GM19351 (cell line): ENCODE measurements at regions not wholly inside any gene's neighbourhood (a gene's known extent, or its start where the extent isn't known, plus 50 kb on each side); places are given as distances from the start of the nearest gene placed in this dataset.

Source experiments
- ATAC-seq: cut with Tn5 transposase; IDR thresholded peaks from one replicate; pipeline ENCODE4 v1.9.1; 2021; ENCODE audit warnings: mild to moderate bottlenecking, moderate library complexity; ENCODE audit not compliant: unreplicated experiment

DNA sequence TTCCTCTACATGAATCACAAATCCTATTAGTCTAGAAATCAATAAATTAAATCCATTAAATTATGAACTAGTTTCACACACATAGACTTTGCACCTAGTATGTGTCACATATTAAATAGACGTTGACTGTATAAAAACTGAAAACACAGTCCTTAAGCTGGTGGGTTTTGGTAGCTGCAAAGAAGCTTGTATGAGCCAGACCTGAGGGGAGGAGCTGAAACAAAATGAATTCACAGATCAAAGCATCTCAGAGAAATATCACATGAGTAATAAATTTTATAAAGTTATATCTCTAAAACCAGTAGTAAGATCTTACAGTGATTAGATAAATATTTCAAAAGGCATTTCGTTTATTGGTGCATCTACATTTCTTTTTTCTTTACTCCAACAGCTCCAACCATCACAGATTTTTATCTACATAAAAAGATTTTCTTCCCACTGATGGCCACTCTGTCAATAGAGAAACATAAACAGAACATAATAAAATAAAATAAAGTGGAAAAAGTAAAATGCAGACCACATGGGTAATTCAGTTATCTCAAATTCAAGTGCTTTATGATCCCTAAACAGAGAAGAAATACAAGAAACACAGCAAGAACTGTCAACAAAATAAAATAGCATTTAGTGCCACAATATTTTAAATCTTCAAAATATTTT, 420.0 kb upstream of the CYRIA start:
- no peak for ATAC-seq

- ATAC-seq = no peak
Measured at GRCh38 chr2:17084877-17085276, 419.2 kb upstream of the CYRIA start.

DNA sequence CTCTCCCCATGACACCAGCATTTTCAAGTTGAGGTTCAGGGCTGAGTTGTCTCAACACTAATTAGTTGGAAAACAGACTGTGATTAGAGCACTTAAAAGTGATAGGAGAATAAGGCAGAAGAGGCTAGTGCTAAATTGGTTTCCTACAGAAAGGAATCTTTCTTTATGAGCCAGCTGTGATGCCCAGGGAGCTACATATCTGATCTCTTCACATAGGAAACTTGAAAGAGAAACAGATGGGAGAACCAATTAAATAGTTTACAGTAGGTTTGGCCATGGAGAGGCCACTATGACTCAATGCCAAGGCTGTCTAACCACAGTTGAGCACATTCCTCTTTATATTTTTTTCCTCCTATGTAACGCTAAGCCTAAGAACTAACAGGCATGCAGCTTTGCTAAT, 418.3 kb upstream of the CYRIA start:
- no peak for ATAC-seq

GRCh38 chr2:17079262-17079661, 413.6 kb upstream of the CYRIA start:
- ATAC-seq = no peak

- ATAC-seq = no peak
Measured at GRCh38 chr2:17076533-17076932, 410.9 kb upstream of the CYRIA start.

DNA sequence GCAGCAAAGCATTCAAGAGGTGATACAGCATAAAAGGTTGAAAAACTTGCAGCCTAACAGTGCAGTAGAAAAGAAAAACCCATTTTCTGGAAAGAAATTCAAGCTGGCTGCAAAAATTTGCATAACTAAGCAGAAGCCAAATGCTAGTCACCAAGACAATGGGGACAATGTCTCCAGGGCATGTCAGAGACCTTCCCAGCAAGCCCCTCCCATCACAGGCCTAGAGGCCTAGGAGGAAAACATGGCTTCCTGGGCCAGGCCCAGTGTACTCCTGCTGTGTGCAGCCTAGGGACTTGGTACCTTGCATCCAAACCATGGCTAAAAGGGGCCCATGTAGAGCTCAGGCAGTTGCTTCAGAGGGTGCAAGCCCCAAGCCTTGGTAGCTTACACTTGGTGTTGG, 405.1 kb upstream of the CYRIA start:
- no peak for ATAC-seq

DNA sequence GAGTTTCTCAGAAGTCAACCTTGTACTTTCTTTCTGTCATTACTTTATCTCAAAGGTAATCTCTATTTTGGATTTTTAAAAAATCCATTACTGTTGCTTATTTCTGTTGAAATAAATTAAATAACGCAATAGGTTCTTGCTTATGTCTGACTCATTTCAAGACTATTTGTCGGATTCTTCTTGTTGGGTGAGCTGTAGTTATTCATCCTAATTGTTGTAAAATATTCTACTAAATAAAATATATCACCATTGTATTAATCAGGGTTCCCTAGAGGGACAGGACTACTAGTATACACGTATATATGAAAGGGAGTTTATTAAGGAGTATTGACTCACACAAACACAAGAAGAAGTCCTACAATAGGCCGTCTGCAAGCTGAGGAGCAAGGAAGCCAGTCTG, 403.9 kb upstream of the CYRIA start:
- no peak for ATAC-seq

DNA sequence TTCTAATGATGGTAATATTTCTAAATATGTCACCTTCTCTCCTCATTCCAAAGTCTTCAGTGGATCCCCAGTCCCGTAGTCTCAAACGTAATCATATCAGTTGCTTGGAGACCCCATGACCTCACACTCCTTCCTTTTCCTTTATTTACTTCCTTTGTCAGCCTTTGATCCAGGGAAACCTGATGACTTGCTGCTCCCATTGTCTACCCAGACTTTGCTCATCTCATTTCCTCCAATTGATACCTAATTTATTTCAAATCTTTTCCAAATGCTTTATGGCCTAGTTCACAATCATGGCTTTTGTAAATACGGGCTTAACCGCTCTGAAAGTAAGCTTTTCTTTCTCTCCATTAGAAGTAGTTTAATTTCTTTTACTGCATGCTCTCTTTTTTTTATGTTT, 402.4 kb upstream of the CYRIA start:
- ATAC-seq = no peak

DNA sequence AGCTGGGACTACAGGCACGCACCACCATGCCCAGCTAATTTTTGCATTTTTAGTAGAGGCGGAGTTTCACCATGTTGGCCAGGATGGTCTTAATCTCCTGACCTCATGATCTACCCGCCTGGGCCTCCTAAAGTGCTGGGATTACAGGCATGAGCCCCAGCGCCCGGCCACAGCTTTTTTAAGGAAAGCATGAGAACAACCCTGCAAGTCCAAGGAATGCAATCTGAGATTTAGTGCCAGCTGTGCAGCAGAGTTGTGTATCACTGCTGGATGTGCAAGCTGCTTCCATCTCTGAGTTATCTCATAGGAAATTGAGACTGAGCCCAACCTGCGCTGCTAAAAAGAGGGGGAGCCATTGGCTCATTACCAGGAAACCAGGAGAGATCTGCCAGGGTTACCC, 399.9 kb upstream of the CYRIA start:
- no peak for ATAC-seq

DNA sequence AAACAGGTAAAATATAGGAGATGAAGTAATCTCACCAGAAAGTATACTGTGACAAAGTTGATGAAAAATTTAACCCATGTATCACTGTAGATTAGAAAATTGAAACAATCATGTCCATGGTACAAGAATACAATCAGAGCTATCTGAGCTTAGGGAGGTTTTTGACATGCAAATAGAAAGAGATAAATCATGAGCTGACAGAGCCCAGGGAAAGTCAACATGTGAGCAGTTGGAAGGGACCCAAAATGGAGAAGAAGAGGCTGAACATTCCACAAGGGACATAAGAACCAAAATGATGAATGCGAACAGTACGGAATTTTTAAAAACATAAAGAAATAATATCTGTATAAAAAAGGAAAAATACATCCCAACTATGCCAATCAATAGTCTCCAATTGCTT, 395.4 kb upstream of the CYRIA start:
- ATAC-seq = no peak

DNA sequence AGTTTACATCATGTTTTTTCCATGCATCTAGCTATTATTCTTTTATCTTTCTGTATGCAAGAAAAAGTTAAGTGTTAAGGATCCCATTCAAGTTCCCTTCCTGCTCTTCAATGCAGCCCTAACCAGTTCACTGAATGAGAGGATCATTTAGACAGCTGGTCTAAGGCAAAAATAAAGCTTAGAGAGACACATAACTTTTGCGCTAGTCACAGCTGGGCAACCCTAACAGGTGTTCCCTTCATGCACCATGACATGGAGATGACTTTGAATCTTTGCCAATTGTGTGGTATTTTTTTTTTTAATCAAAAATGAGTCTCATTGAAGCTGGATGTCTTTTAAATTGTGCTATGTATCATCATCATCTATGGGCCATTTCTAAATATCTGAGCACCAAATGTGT, 393.8 kb upstream of the CYRIA start:
- no peak for ATAC-seq

GRCh38 chr2:17058772-17059402, 393.3 kb upstream of the CYRIA start:
- ATAC-seq = no peak

DNA sequence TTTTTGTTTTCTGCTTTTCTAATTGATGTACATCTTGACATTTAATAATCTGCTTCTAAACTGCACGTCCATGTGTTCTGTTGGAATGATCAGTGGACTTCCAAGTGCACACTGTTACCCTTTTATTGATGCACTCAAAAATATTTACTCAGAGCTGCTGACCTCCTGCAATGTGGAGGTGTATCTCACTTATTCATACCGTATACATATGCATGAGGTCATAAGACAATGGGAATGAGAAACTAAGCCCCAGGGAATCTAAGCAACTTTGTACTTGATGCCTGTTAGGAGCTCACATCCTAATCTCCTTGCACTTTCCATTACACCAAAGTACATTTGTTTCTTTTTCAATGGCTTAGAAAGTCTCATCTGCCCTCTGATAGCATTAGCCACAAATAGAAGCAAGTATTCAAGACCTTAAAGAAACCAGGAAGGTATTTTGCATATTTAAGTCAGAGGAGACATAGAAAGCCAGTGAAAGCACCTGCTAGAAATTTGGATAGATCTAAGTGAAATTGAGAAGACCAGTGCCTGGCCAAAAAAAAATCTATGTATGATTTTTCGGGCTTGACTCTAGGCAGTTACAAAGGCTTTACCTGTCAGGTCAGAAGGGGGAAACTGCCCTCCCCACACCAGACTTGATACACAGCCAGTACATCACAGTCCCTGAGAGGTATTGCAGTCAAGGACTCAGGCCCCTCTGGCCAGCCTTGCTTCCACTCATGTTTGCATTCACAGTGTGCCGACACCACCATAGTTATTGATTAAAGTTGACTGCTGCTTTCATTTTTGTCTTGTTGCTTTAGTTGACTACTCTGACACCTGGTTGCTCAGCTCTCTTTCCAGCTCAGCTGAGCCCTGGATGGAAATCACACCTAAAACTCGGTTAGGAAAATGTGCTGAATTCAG, 391.7 kb upstream of the CYRIA start:
- ATAC-seq = no peak

DNA sequence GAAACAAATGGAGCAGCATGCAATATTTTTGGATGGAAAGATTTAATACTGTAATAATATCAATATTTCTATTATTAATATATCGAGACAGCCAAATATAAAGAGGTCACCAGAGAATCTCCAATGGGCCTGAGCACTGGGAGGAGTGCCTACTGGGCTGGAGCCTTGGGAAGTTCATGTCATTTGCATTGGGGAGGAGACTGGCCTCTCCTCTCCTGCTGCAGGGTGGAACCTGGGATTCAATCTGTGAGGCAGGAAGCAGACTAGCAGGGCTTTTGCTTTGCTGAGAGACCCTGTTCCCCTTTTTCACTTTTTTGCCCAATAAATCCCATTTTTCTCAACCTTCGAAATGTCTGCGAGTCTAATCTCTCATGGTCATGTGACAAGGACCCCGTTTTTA, 390.6 kb upstream of the CYRIA start:
- ATAC-seq = no peak

GRCh38 chr2:17052001-17052400, 386.4 kb upstream of the CYRIA start:
- ATAC-seq = no peak

DNA sequence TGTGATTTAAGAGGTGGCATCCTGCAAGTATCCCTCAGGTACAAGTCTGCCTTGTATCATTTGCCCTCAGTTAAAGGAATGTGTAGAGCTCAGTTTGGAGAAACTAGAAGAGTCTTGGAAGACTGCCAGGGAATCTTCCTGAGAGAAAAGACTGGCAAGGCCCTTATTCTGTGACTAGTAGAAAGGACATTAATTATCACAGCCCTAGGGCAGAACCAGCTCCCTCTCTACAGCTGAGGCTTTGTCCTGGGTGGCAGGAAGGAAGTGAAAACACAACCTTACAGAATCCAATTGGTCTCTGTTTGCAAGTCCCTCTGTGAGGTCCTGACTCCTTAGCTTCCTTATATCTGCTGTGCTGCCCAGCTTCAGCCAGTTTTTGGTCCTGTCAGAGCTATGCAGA, 385.9 kb upstream of the CYRIA start:
- no peak for ATAC-seq

DNA sequence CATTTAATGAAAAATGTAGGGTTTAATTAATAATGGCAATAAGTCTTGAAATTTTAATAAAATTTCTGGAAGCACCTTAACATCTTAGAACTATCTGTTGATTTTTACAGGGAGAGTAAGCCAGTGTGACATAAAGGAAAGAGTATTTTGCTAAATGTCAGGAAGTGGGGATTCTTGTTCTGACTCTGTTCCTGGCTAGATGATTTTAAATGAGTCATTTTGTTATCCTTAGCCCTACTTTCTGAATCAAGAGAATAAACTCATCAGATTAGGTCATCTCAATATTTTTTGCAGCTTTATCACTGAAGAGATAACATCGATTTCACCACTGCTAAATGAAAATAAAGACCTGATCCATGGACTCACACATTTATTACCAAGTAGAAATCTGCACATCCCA, 377.5 kb upstream of the CYRIA start:
- ATAC-seq = no peak

- no peak for ATAC-seq
Measured at GRCh38 chr2:17036361-17036760, 370.7 kb upstream of the CYRIA start.

GRCh38 chr2:17035010-17035409, 369.4 kb upstream of the CYRIA start:
- ATAC-seq = no peak

- no peak for ATAC-seq
Measured at GRCh38 chr2:17030047-17030446, 364.4 kb upstream of the CYRIA start.

GRCh38 chr2:17012297-17012696, 346.7 kb upstream of the CYRIA start:
- ATAC-seq = no peak

DNA sequence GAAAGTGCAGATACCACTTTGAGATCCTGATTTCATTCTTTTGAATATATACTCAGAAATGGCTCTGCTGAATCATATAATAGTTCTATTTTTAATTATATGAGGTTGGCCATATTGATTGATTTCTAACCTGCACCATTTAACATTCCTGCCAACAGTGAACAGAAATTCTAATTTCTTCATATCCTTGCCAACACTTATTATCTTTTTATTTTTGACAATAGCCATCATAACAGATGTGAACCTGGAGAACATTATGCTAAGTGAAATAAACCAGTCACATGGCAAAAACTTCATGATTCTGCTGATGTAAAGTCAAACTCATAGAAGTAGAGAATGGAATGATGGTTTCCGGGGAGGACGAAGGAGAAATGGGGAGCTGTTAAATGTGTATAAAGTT, 344.5 kb upstream of the CYRIA start:
- ATAC-seq = no peak
